ENCODE measurements at regions not wholly inside any gene's neighbourhood (a gene's known extent, or its start where the extent isn't known, plus 50 kb on each side); places are given as distances from the start of the nearest gene placed in this dataset.

DNA sequence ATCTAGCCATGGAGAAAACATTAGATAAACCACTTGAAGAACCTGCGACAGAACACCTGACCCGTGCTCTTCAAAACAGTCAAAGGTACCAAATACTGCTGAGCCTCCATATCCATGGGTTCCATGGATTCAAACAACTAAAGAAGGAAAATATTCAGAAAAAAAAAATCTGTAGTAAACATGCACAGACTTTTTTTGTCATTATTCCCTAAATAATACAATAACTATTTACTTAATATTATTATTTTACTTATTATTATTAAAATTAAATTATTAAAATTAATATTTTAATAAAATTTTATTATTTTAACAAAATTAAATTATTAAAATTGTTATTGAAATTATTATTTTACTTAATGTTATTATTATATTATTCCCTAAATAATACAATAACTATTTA lies 101.0 kb upstream of the PDE1C start:
- WGBS, 4 donors: 51 to 80% (median 74%) methylated on average over 2 of the region's 2 CpGs

DNA sequence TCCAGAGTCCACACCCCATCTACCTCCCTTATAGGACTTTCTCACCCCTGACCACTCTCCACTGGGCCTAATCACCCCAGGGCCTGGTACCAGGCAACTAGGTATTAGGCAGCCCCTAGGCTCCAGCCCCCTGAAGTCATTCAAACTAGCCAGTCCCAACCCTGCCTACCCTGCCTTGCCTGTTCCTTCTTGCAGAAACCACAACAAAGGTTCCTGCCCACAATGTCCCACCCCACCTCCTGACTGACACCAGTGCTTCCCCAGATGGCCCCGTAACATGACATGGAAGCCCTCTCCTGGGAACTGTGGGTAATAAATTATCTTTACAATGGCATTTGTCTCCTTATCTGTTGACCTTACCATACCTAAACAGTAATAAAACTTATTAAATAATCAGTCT lies 100.6 kb upstream of the PDE1C start:
- Histone ChIP-seq H3K9me3 (replicated peaks in 1 of 3) (no peaks in the 10 kb centered on the region), H3K36me3 (replicated peaks in 1 of 2) (no peaks in the 10 kb centered on the region), H3K4me3 (no peak overlapping the region), H3K4me1 (replicated peaks in 1 of 2) (no peaks in the 10 kb centered on the region), H3K27ac (no peak overlapping the region), H3K27me3 (no peaks in the 10 kb centered on the region)
- intact Hi-C loops (cut with DNase I): no loop called here
- WGBS, 4 donors: 62 to 75% (median 72%) methylated on average over 1 of the region's 1 CpG
- TF ChIP-seq POLR2A (IDR thresholded peaks at IDR 0.05): no peak
- TF ChIP-seq CTCF (IDR thresholded peaks at IDR 0.05): no peak
- no peak for DNase-seq

More for the DNA sequence above, 101.0 kb upstream of the PDE1C start:
- H3K4me1 ChIP-seq (replicated peaks in 1 of 2): no peaks in the 10 kb centered on the region
- H3K36me3 ChIP-seq (replicated peaks in 1 of 2): no peaks in the 10 kb centered on the region
- no peak for TF ChIP-seq CTCF (IDR thresholded peaks at IDR 0.05)
- no peak for TF ChIP-seq POLR2A (IDR thresholded peaks at IDR 0.05)
- no peak overlapping the region for H3K27ac ChIP-seq
- intact Hi-C loops (cut with DNase I): no loop called here
- no peaks in the 10 kb centered on the region for H3K9me3 ChIP-seq (replicated peaks in 1 of 3)
- H3K4me3 ChIP-seq: no peak overlapping the region
- H3K27me3 ChIP-seq: no peaks in the 10 kb centered on the region
- DNase-seq: no peak

GRCh38 chr7:32169228-32169627 lies 99.0 kb upstream of the PDE1C start:
- WGBS, 4 donors: 25 to 49% (median 33%) methylated on average over 3 of the region's 3 CpGs

DNA sequence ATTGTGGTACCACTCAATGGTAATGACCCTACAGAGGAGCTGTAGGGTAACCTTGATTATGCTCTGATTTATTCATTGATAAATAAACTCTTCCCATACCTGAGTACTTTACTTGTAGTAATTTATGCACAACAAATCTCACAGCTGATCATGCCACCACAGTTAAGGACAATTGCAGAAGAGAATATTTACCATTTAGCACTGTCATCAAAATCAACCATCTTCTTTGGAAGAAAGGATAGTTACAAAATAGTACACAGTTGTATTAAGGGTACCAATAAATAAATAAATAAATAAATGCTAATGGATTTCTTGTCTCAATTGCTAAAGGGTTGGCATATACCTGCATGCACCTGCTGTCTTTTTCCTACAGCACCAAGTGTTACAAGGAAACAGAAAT lies 97.6 kb upstream of the PDE1C start:
- no peak for DNase-seq
- no peaks in the 10 kb centered on the region for H3K4me1 ChIP-seq (replicated peaks in 1 of 2)
- H3K27me3 ChIP-seq: no peaks in the 10 kb centered on the region
- no peaks in the 10 kb centered on the region for H3K36me3 ChIP-seq (replicated peaks in 1 of 2)
- no peaks in the 10 kb centered on the region for H3K9me3 ChIP-seq (replicated peaks in 1 of 3)
- no peak for TF ChIP-seq POLR2A (IDR thresholded peaks at IDR 0.05)
- TF ChIP-seq CTCF (IDR thresholded peaks at IDR 0.05): no peak
- intact Hi-C loops (cut with DNase I): no loop called here
- H3K27ac ChIP-seq: no peak overlapping the region
- H3K4me3 ChIP-seq: no peak overlapping the region

More at GRCh38 chr7:32169228-32169627, 99.0 kb upstream of the PDE1C start:
- Histone ChIP-seq H3K27ac (no peak overlapping the region), H3K4me1 (replicated peaks in 1 of 2) (no peaks in the 10 kb centered on the region), H3K36me3 (replicated peaks in 1 of 2) (no peaks in the 10 kb centered on the region), H3K27me3 (no peaks in the 10 kb centered on the region), H3K9me3 (replicated peaks in 1 of 3) (no peaks in the 10 kb centered on the region), H3K4me3 (no peak overlapping the region)
- TF ChIP-seq CTCF (IDR thresholded peaks at IDR 0.05): no peak
- no peak for TF ChIP-seq POLR2A (IDR thresholded peaks at IDR 0.05)
- DNase-seq: no peak
- intact Hi-C loops (cut with DNase I): no loop called here
